Fibroblast of skin of right quadriceps (primary cell): ENCODE measurements at regions not wholly inside any gene's neighbourhood (a gene's known extent, or its start where the extent isn't known, plus 50 kb on each side); places are given as distances from the start of the nearest gene placed in this dataset.

Experiments
- DNase-seq: peaks from one replicate; pipeline ENCODE4 v3.0.0-alpha.2; 2013

DNA sequence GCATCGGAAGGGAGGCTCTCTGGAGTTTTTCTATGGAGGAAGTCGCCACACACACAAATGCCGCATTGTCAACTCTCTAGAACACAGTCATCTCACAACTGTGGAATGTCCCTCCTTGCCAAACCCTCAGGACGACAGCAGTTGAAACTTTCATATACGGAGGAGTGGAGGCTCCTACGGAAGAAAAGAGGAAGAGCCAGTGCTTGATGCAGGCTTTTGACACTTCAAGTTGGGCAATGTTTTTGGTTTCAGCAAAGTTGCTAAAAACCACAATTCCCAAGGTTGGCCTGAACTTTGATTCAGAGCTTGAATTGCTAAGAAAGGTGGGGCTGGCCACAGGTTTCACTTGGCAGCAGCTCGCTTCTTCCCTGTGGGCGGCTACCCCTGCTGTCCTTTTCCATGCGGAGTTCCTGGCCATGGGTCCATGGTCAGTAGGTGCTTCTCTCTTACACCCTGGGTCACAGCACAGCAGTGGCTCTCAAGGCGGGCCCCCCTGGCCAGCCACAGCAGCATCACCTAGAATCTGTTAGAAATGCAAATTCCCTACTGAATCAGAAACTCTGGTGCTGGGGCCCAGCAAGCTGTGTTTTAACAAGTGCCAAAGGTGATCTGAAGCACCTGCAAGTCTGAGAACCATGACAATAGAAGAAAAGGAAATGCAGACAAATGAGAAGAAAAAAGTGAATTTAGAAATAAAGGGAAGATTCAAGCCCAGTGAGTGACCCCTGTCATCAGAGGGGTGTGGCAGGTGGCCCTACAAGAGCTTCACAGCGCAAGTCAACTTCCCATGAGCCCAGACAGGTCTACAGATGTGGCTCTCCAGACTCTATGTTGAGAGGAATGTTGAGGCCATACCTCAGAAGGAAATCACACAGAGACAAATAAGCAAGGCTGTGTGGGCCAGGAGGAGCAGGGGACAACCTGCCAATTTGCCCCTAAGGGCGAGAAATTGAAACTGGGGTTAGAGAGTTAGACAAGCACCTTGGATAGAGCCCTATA, 856.4 kb downstream of the RNF144A start:
- DNase-seq: peak; percentile 46

DNA sequence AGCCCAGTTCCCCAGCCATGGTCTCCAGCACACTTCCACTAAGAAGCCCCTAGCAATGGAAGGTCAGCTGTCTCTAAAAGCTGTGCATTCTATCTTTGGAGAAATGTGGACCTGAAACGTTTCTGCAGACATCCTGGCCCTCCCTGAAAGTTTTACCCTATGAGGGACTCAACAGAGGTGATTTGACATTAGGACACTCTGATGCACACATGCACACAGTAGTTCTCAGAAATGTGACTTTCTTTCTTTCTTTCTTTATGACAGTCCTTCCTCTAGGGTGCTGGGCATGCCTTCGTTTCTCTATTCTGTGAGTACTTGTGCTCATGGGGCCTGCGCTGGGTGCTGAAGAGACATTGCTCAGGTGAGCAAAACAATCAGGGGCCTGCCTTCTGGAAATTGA, 857.3 kb downstream of the RNF144A start:
- DNase-seq: no peak

DNA sequence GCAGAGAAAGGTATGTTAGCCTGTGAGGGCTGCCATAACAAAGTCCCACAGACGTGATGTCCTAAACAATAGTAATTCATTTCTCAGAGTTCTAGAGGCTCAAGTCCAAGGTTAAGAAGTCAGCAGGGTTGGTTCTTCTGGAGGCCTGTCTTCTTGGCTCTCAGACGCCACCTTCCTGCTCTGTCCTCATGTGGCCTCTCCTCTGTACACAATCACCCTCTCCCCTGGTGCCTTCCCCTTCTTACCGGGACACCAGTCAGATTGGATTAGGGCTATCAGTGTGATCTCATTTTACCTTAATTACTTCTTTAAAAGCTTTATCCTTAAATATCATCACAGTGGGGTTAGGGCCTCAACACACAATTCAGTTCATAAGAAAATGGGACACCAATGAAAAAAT, 860.5 kb downstream of the RNF144A start:
- DNase-seq: no peak

DNA sequence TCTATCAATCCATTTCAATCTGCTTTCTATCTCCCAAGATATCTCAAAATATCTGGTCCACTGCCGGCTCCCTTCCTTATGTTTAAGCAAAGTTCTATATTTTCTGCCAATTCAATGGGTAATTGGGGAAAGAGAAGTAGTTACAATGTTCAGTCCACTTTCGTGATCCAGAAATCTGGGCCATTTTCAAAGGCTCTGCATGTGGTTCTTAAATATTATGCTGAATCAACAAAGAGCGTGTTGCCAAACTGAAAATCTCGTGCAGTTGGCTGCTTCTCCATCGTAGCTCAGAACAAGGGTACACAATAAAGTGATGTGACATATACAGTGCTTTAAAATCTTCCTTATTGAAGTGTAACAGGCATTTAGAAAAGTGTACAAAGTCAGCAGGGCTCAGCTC, 863.1 kb downstream of the RNF144A start:
- no peak for DNase-seq

DNA sequence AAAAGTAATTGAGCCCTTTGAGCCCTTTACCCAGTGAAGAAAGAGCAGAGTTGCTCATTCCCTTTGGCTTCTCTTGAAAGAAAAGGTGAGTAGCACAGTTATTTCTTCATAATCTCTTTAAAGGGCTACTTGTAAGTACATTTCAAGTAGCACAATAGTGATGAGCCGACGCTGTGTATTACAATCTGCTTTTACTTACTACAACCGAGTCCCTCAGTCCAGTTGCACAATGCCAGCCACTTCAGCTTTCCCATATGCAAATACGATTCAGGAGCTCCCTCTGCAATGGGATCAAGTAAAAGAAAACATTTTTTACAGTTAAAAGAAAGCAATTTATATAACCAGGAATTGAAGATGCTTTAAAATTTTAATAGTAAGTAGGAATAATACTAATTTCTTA, 868.5 kb downstream of the RNF144A start:
- no peak for DNase-seq

DNA sequence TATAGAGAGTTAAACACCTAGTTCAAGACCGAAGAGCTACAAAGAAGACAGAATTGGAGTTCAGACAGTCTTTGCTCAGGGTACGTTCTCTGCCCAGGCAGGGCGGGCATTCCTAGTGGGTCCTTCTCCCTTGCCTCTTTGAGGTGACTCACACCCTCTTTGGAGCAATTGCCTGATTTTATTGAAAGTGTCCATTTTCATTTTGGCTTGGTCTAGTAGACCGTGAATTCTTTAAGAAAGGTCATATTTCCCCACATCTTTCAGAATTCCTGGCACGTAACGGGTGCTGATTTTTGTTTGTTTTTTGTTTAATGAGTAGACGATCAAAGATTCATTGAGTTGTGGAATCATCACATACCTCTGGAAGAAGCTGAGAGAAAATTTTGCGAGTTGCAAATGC, 871.5 kb downstream of the RNF144A start:
- DNase-seq: no peak

DNA sequence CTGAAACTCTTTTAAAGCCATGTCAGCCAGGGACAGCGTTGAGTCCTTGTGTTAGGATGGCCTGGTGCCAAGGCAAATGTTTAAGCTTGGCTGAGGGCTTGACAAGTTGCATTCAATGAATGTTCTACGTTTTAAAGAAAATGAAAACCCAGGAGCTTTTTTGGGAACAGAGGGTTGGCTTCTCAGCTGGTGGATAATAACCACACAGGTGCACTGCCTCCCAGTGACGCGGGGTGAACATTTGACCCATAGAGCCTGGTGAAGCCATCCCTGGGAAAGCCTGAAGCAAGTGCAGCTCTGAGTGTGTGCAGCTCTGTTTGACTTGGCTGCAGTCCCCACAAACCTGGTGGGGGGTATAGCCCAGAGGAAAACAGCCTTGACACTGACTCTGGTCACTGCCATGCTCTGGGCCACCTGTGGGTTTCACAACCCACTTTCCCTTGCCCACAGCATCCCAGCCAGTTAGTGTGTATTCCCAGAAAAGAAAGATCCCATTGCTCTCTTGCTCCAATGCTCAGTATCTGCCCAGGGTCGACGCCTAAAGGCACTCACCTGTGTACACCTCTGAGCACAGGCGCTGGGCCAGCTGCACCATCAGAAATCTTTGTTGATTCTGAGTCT, 874.9 kb downstream of the RNF144A start:
- DNase-seq: no peak

DNA sequence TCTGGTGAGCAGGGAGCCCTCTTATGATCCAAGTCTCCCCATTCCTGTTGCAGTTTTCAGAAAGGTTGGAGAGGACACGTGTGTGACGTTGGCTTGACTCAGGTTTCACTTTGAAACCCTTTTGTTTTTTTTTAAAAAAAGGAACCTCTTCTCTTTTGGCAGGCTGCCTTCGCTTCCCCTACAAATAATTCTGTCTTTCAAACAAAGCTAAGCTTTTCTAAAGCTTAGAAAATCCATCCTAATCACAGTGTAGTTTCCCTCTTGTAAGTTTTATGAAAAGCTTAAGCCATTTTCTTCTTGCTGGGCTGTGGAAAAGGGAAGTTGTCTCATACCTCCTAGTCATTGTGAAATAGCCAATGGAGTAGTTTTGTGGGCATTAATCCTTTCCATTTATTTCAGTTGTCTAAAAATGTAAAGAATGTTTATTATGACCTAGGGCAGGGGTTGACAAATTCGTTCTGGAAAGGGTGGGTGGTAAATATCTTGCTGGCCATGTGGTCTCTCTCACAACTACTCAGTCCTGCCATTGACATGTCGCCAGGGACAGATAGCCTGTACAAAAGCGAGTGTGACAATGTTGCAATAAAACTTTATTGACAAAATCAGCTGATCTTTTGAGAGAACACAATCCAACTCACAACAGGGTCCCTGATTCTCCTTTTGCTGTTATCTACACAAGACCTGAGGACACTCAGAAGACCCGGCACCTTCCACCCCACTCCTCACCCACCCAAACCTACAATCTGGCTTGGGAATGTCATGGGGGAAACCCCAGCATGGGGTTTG, 878.8 kb downstream of the RNF144A start:
- DNase-seq: peak; percentile 62

DNA sequence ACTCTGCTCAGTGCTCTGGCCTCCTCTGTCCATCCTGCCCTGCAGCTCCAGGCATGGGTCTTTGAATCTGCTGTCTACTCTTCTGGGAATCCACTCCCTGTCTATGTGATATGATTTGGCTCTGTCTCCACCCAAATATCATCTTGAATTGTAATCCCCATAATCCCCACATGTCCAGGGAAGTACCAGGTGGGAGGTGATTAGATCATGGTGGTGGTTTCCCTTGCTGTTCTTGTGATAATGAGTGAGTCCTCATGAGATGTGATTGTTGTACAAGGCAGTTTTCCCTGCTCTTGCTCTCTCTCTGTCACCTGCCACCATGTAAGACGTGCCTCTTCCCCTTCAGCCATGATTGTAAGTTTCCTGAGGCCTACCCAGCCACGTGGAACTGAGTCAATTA, 881.8 kb upstream of the ID2 start:
- no peak for DNase-seq

DNA sequence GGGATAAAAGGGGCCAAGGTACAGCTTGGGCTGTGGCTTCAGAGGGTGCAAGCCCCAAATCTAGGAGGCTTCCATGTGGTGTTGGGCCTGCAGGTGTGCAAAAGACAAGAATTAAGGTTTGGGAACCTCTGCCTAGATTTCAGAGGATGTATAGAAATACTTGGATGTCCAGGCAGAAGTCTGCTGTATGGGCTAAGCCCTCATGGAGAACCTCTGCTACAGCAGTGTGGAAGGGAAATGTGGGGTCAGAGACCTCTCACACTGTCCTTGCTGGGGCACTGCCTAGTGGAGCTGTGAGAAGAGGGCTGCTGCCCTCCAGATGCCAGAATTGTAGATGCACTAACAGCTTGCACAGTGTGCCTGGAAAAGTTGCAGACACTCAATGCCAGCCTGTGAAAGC, 880.6 kb upstream of the ID2 start:
- no peak for DNase-seq

DNA sequence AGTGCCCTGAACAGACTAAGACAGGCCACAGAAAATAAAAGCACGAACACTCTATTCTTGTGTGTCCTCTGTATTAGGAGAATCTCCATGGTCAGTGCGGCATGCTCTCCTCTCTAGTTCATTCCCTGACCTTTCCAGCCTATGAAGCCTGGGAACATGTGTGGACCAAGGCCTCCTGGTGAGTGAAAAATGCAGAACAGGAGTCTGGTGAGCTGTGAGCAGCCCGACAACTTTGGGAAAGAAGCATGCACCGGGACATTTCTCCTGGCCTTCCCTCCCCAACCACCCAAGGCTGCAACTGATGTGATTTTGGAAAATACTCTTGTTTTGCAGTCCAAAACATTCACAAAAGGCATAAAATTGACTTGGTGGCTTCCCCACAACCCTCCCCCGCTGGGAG, 878.3 kb upstream of the ID2 start:
- no peak for DNase-seq

DNA sequence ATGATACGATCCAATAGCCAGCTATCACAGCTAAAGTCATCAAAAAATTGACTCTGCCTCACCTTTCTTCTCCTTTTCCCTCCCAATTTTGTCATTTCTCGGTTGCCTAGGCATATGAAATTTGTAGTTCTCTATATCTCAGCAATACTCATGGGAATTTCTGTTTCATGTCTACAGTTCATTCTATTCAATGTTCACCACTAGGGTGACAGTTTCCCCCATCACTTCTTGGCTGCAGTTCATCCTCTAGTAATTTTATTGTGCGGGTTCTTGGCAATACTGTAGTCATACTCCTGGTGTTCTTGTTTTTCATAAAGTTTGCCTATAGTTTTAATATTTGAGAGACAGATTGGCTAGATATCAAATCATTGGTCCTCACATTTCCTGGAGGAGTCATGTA, 872.2 kb upstream of the ID2 start:
- no peak for DNase-seq

DNA sequence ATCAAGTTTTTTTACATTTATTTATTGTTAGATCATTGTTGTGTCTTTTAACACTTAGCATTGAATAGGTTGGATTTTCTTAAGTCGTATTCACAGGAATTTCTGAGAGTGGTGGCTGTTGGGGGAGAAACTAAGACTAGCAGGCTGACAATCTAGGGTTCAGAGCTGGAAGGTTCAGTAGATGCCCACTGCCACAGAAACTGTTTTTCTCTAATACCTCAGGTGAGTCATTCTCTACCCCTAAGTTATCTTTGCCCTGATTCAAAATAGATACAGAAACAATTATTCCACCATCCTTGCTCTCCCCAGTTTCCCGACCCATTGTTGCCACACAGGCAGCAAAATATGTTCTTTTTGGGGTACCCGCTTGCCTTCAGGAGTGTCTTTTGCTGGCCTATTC, 870.8 kb upstream of the ID2 start:
- no peak for DNase-seq

DNA sequence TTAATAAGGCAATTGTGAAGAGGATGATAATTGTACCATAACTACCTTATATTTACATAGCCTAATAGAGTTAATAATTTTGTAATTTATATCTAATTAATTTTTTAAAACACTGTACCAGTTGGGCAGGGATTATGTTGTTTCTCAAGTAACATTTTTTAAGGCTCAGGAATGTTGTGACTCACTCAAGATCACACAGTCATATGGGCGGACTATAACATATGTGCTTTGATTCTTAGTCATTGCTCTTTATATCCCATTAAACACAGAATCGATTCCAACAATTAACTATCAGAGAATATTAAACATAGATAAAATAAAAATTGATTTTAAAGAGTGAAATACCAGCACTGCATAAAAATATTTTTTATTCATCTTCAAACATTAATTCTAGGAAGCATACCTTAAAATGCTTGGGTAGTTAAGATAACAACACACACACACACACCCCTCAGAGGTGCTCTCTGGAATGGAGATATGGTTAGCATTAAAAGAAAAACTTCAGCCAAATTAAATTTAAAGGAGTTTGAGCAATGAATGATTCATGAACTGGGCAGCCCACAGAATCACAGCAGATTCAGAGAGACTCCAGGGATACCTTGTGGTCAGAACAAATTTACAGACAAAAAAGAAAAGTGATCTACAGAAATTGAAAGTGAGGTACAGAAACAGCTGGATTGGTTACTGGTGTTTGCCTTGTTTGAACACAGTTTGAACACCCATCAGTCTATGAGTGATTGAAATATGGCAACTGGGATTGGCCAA, 869.4 kb upstream of the ID2 start:
- peak; percentile 84 for DNase-seq

DNA sequence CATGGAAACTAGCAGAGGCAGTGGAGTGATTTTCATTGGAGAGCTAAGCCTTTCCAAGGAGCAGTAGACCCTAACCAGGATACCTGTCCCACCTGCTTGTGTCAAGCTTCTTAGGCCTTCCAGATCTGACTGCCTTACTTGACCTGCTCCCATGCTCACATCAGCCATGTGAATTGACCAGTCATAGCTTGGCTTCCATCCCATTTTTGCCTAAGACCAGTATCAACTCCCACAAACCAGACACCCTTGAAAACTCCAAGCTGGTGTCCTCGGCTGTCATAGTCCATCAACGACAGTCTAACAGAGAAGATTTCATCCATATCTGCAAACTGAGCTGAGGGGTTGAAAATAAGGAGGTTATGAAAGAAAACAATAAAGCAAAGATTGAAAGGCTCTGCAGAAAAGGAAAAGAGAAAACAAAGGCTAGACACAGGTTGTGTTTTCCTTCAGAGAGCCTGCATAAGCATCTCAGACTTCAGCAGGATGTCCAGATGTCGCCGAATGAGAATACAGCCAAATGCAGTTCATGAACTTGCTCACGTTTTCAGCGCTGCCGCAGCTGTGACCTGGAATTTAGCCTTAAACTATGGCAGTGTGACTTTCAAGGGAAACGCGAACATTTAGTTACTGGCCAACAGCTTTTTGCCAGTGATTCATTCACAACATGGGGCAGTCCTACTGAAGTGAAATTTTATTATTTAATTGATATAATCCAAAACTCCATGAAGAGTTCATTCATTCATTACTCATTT, 868.1 kb upstream of the ID2 start:
- DNase-seq: peak; percentile 10

DNA sequence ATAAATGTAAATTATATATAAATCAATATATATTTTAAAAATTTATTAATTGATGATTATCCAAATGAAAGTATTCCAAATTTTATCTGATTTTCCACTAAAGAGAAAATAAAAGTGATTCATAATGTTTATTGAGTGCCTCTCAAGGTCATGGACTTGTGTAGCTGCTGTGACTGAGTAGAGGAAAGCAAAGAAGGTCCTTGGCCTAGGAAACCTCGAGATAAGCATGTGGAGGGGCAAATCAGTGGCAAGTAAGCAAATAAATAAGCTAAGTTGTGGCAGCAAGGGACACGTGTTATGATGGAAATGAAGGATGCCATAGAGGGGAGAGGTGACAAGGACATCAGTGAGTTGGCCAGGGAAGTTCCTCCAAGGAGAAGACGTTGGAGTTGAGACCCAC, 866.1 kb upstream of the ID2 start:
- DNase-seq: no peak

DNA sequence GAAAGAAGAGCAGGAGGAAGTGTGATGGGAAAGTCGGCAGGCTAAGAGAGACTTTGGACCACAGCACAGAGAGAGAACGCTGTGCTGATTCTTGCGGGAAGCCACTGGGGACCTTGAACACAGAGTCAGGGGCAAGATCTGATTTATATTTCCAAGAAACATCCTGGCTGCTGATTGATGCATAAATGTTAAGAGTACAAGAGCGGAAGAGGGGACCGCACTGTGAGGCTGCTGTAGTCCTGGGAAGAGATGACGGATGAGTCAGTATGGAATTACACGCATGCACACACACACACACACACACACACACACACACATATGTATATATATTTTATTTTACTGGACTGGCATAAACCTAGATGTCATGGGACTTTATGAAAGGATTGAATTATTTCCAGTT, 865.6 kb upstream of the ID2 start:
- DNase-seq: no peak

DNA sequence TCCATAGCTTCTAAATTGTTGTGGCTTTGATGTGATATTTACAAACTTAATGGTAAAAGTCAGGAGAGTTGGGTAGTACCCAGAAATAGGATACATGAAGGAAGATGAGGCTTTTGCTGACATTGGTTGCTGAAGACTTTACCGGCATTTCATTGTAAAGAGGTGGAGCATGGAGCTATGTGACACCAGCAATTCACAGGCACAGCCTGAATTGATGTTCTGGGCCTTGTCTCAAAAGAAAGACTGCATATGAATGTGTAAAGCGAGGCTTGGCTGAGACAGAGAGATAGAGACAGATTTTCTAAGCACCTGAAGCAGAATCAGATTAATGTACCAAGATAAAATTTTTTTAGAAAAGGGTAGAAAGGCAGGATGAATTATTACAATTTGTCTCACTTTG, 864.9 kb upstream of the ID2 start:
- DNase-seq: no peak

DNA sequence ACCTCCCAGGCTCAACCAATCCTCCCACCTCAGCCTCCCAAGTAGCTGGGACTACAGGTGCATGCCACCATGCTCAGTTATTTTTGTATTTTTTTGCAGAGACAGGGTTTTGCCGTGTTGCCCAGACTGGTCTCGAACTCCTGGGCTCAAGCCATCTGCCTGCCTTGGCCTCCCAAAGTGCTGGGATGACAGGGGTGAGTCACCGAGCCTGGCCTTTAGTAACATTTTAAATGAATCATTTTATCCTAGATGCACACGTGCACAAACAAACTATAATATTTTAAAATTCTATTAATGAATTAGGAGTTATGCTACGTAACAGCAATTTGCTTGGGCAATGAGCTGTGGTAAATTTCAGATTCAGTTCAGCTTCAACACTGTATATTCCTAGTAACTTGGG, 862.5 kb upstream of the ID2 start:
- no peak for DNase-seq

DNA sequence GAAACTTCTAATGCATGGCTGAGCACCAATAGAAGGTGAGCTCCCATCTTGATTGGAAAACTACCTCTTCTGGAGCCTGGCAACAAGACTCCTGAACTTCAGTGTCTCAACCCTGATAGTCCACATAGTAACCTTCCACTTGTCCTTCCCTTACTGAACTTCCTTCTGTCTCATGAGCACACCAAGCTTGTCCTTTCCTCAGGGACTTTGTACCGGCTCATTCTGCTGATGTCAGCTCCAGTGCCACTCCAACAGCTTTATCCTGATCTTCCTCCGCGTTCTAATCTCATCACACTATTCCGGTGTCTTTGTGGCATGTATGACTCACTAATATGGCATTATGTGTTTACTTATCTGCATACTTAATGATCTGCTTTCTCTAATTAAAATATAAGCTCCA, 862.0 kb upstream of the ID2 start:
- no peak for DNase-seq

DNA sequence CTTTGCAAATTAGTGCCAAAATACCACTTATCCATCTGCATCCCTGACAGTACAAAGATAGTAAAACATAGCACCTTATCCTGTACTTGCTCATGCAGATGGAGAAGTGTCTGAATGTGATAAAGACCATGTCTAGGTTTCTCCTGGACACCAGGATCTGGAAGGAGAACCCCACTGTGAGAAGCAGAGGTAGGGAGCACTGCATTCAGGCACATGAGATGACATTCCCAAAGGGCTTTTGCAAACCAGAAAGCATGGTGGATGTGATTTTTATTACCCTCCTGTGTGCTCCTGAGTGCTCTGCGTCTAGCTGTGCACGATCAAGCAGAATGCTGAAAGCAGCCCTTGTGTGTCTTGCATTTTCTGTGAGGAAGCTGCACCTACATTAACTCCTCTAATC, 857.6 kb upstream of the ID2 start:
- no peak for DNase-seq
